Body of pancreas (tissue), 4 donors: ENCODE measurements at regions not wholly inside any gene's neighbourhood (a gene's known extent, or its start where the extent isn't known, plus 50 kb on each side); places are given as distances from the start of the nearest gene placed in this dataset.

Source experiments
- CTCF ChIP-seq, 7 experiments: fragments of 450-650 bp in 4 of 7; fragments of 200-600 bp in 3 of 7; sonication (generic) in 3 of 7; IDR thresholded peaks; one replicate each; pipeline ENCODE4 v1.5.1; 2016 to 2019; ENCODE audit warnings: antibody characterized with exemption in 7 of 7
- POLR2A ChIP-seq, 3 donors: fragments of 450-650 bp; IDR thresholded peaks; one replicate each; pipeline ENCODE4 v1.6.1; 2016; ENCODE audit warnings: antibody characterized with exemption in 3 of 3, mild to moderate bottlenecking in 2 of 3

GRCh38 chr4:188858696-188859095 is 719.5 kb downstream of the TRIML1 start:
- TF ChIP-seq CTCF (IDR thresholded peaks at IDR 0.05) (no peak), POLR2A (IDR thresholded peaks at IDR 0.05) (no peak)
